NCI-H2196 (cell line): ENCODE measurements at regions not wholly inside any gene's neighbourhood (a gene's known extent, or its start where the extent isn't known, plus 50 kb on each side); places are given as distances from the start of the nearest gene placed in this dataset.

Experiments used
- DNase-seq: peaks from one replicate; lab custom pipeline; 2025; ENCODE audit not compliant: unreplicated experiment; lab: John Stamatoyannopoulos, UW

DNA sequence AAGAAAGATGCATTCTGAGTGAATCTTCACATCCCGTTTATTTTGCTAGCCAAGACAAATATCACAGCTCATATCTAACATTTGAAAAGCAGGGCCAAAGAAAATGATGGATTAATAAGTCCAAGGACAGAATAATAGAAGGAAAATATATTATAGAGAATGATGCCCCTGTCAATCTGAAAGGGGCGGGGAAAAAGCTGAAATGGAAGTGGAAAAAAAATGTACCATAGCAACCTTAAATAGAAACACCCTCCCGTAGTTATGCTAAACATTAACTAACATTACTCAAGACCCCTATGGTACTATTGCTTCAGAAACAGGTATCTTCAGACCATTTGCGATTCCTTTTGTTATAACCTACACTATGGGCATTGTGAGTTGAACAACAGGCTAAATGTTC is 67.7 kb upstream of the SMARCA2 start:
- DNase-seq, result no peak

DNA sequence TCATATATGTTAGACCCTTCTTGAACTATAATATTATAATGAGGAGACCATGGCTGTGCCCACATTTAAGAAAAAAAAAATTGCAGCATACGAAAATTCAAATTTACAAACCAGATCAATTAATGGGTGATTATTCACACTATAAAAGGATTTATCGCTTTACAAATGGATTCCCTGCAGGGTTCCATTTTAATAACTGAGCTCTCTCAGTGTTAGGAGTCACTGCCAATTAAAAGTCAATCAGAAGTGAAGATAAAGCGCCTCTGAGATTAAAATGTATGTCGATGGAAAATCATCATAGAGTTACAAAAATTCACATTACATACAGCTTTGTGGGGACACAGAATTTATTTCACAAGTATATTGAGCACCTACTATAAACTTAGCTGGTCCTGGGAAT is 66.6 kb upstream of the SMARCA2 start:
- no peak for DNase-seq

DNA sequence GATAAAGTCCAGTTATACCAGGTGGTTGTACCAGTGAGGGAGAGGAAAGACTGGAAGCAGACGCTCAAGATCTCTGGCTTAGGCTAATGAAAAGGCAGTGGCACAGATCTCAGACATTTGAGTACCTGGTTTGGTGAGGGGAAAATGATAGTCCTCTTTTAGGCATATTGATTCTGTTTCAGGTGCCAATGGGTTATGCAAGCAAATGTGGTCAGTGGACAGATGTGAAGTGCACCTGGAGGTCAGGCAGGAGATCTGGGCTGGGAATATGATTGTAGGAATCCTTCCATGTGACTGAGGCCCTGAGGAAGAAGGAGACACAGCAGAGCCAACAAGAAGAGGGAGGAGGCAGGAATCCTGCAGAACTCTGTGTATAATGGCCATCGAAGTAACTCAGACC is 63.7 kb upstream of the SMARCA2 start:
- no peak for DNase-seq

DNA sequence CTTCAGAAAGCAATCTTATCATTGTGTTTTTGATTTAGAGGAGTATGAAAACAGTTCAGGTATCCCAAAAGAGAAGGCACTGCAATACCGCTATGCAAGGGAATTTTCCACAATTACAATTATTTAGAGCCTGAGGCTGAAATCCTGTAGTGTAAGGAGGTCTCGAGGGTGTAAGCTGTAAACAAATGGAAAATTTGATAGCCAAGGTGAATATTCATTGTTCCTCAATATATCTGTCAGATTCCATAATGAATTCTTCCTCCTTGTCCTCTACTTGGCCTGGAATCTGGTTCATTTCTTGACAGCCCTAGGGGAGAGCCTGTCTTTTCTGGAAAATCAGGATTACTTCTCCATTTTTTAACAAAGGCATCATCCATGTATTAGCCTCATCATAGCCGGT is 63.1 kb upstream of the SMARCA2 start:
- no peak for DNase-seq

DNA sequence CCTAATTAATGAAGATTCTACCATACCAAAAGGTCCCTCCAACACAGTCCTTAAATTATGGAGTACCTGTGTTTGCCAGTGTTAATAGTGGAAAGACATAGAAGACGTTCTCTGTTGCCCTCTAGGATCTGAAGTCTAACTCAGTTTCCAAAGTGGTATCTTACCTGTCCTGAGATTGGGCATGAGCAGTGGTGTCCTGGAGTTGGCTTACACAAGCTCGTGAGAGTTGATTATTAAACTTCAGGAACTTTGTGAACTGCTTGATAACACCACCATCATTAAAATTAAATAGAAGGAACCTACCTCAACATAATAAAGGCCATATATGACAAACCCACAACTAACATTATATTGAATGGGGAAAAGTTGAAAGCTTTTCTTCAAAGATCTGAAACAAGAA is 60.9 kb upstream of the SMARCA2 start:
- no peak for DNase-seq

DNA sequence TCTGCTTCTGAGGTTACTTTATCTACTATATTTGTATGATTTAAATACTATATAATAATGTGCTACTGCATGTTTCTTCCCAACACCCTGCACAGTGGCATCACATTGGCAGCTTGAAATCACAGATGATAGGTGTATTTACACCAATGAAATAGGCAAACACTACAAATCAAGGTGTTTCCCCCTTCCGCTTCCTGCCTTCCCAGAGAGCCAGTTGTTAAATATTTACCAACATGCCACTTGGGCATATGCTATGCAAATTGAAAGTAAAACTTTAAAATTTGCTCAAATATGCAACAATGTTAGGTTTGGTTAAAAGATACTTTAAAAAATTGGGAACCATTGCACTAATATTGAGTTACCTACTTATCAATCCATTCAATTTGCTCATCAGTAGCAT is 58.2 kb upstream of the SMARCA2 start:
- no peak for DNase-seq

DNA sequence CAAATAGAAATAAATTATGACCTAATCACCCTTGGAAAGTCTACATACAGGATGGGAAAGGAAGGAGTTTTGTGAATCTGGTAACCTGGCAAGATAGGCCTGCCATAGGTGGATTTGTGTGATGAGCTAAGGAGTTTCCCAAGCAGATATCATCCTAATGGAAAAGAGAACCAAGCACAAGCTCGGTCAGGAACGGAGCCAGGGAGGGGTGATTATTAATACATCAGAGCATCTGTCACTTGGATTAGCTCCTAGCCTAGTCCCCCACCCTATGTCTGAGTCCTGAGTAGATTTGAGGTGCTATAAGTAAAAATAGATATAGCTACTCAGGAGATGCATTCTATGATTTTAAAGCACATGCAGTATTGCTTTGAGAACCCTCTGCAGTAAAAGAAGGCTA is 57.3 kb upstream of the SMARCA2 start:
- DNase-seq, result no peak

DNA sequence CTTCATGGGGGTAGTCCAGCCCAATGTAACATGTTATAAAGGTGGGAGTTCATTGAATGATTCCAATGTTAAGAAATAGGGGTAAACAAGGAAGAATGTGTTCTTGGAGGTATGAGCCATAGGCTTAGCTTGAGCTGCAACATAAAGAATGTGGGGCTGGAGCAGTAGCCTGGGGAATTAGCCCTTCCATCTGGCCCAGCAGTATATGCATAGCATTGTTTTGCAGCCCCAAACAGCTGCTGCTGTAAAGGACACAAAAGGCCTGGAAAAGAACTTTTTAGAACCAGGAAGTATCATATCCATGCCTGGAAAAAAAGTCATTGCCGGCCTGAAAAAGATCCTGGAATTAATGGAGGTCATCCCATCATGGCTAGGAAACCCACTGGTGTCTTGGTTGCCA is 55.8 kb upstream of the SMARCA2 start:
- DNase-seq, result no peak

DNA sequence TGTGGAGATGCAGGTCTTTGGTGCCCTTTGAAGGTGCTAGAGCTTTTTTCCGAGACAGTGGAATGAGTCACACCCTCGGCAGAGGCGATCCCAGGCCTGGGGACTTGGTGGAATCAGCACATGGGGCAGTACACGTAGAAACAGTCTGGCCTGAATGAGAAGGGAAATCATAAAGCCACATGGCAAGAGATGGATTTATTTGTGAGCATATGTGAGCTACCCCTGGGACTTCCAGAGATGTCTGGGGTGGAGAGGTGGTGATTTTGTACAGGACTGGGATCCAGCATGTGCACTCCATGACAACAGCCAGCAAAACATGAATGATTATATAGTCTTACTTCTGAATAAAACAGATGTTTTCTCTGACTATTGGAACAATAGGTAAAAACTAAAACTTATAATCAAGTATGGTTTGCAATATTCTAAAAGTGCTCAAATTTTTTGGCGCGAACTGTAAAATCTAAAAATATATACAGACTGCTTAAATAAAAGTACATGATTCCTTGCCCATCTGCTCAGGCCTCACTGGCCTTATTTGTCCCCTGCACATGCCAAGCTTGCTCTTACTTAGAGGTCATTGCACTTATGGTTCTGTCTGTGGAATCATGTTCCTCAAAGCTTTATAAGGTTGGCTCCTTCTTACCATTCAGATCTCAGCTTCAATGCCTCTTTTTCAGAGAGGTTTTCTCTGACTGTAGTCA is 54.7 kb upstream of the SMARCA2 start:
- no peak for DNase-seq

DNA sequence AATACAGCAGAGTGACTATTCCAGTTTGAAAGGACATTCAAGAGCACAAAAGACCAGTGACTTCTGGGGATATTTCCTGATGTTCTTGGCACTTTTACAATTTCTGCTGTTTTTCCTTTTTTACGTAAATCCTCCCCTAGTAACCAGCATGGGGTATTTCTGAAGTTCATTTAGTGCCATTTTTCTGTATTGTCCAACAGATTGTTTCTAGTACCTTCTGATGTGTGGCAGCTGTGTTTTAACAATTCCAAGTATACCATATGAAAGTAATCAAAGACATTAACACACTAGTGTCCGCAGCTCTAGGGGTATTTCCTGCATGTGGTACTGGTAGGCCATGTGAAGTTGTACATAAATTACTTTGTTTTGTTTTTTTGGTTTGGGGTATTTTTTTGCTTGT is 53.0 kb upstream of the SMARCA2 start:
- no peak for DNase-seq

DNA sequence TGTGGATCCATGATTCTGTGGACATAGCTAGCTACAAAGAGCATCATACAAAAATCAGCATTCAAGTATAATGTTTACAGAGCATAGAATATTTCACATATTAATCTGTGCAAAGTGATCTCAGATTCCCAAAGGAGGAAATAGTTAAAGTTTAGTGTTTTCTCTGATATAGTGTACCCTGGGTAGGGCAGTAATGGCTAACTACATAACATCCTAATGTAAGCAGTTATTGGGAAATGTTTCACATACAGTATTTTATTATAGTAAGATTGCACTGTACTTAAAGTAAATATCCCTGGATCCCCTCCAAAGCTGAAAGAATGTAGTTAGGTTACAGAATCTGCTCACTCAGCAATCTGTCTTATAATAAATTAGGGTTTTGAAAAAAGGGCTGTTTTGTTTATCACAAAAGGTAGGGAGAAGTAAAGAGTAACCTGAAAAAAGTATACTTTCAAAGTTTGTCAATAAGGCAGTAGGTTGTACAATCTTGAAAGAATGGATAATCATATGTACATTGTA is 52.5 kb upstream of the SMARCA2 start:
- DNase-seq, result no peak

DNA sequence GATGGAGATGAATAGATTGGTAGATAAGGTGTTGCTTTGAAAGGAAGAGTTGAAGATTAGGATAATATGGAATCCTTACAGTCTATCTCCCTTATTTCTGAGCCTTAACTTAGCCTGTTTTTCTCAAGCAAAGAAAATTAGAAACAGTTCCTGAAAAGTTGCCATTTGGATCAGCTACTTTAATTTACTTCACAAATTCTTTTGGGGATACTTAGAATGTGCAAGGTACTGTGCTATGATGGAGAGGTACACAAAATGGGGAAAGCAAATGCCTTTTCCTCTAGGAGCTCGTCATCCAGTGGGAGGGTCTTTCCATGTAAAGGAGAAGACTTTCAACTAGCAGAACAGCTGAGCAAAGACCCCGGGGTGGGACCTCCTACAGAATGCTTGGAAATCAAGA is 51.1 kb upstream of the SMARCA2 start:
- no peak for DNase-seq
